OCI-LY7 (cell line): ENCODE measurements at regions not wholly inside any gene's neighbourhood (a gene's known extent, or its start where the extent isn't known, plus 50 kb on each side); places are given as distances from the start of the nearest gene placed in this dataset.
A peak's percentile ranks its signal among the peaks of the same experiment; 100 is the strongest.

Experiments
- BruUV-seq: library from RNA; stranded (reverse); fragments of 400-500 nt; replicated peaks from 2 replicates; lab custom pipeline; 2021; lab: Mats Ljungman, UMichigan
- CTCF ChIA-PET: fragments of 300-600 bp; sonication (Branson Sonifier 250); formaldehyde crosslinking; loops from one replicate; lab custom pipeline; 2022; ENCODE audit warnings: antibody characterized with exemption; ENCODE audit not compliant: unreplicated experiment; lab: Charles Lee
- POLR2A ChIA-PET: fragments of 300-600 bp; sonication (Branson Sonifier 250); formaldehyde crosslinking; loops from one replicate; lab custom pipeline; 2022; ENCODE audit warnings: antibody characterized with exemption; lab: Charles Lee
- DNase-seq: peaks from one replicate; pipeline ENCODE4 v3.0.0-alpha.2; 2015; ENCODE audit warnings: low spot score
- H2AFZ ChIP-seq: fragments of 200-600 bp; sonication (generic), shearing (Covaris generic); 2 replicates; pipeline ENCODE4 v1.6.1; 2014; ENCODE audit warnings: mild to moderate bottlenecking, antibody characterized with exemption, low read length, moderate library complexity
- H3K27ac ChIP-seq: fragments of 200-600 bp; sonication (generic); 2 replicates; pipeline ENCODE4 v1.5.1; 2014; ENCODE audit warnings: mixed run types, low read depth, mild to moderate bottlenecking, moderate library complexity, low read length, inconsistent platforms; ENCODE audit not compliant: poor library complexity, severe bottlenecking
- H3K36me3 ChIP-seq: fragments of 200-600 bp; sonication (generic); 2 replicates; pipeline ENCODE4 v1.6.1; 2014; ENCODE audit warnings: mild to moderate bottlenecking, antibody characterized with exemption, low read length, moderate library complexity, mixed read lengths; ENCODE audit not compliant: insufficient read depth
- H3K4me1 ChIP-seq: fragments of 200-600 bp; sonication (generic); 2 replicates; pipeline ENCODE4 v1.5.1; 2014; ENCODE audit warnings: mild to moderate bottlenecking, low read length; ENCODE audit not compliant: insufficient read depth, poor library complexity, severe bottlenecking
- H3K4me2 ChIP-seq: fragments of 200-600 bp; sonication (generic); 2 replicates; pipeline ENCODE4 v1.6.1; 2014; ENCODE audit warnings: mild to moderate bottlenecking, low read length
- H3K4me3 ChIP-seq: fragments of 200-600 bp; sonication (generic); 2 replicates; pipeline ENCODE4 v1.5.1; 2014; ENCODE audit warnings: mild to moderate bottlenecking, low read depth, low read length; ENCODE audit not compliant: poor library complexity, severe bottlenecking
- H3K79me2 ChIP-seq: fragments of 200-600 bp; sonication (generic); 2 replicates; pipeline ENCODE4 v1.6.1; 2016; ENCODE audit warnings: low read depth, mild to moderate bottlenecking, low read length, moderate library complexity, mixed read lengths; ENCODE audit not compliant: insufficient read depth
- H3K9me2 ChIP-seq: fragments of 200-600 bp; sonication (generic); 2 replicates; pipeline ENCODE4 v1.6.1; 2016; ENCODE audit warnings: mild to moderate bottlenecking, low read length, mixed read lengths; ENCODE audit not compliant: insufficient read depth
- H3K9me3 ChIP-seq: fragments of 200-600 bp; sonication (generic); 2 replicates; pipeline ENCODE4 v1.6.1; 2014; ENCODE audit warnings: mild to moderate bottlenecking, mixed run types, low read length, mixed read lengths
- H4K20me1 ChIP-seq: fragments of 200-600 bp; sonication (generic); 2 replicates; pipeline ENCODE4 v1.6.1; 2014; ENCODE audit warnings: mild to moderate bottlenecking, antibody characterized with exemption, low read length, moderate library complexity, mixed read lengths; ENCODE audit not compliant: insufficient read depth
- CTCF ChIP-seq: fragments of 200-600 bp; sonication (generic); conservative IDR thresholded peaks from 2 replicates; pipeline ENCODE4 v1.5.1; 2014; ENCODE audit warnings: mild to moderate bottlenecking, antibody characterized with exemption, low read length, moderate library complexity, mixed read lengths
- EZH2phosphoT487 ChIP-seq: fragments of 200-600 bp; sonication (generic); IDR thresholded peaks from 2 replicates; pipeline ENCODE4 v1.6.1; 2018; ENCODE audit warnings: low read depth, borderline replicate concordance, mild to moderate bottlenecking, mixed run types, antibody characterized with exemption, low read length, moderate library complexity, mixed read lengths
- intact Hi-C: fragments of 100-400 bp; cut with micrococcal nuclease; formaldehyde crosslinking; loops from one replicate; pipeline ENCODE4 v1.10.0; 2022; ENCODE audit not compliant: unreplicated experiment

- no TSS peak for BruUV-seq
- no peaks in the 10 kb centered on the region for H3K36me3 ChIP-seq
- no peak for DNase-seq
- no peaks in the 10 kb centered on the region for H3K79me2 ChIP-seq
- POLR2A ChIA-PET: no interaction called here
- intact Hi-C loops: no loop called here
- no peak overlapping the region for H3K4me3 ChIP-seq
- CTCF ChIA-PET: no interaction called here
- peaks cover 4% of the 10 kb centered on the region for H3K4me1 ChIP-seq
- H3K27ac ChIP-seq: no peak overlapping the region
- TF ChIP-seq CTCF (no peak), EZH2phosphoT487 (no peak)
- no peaks in the 10 kb centered on the region for H3K9me2 ChIP-seq
- H2AFZ ChIP-seq: no peak overlapping the region
- peak overlapping the region; percentile 29; the same call in 1 of the 2 replicates for H3K4me2 ChIP-seq
- no peaks in the 10 kb centered on the region for H3K9me3 ChIP-seq
- no peaks in the 10 kb centered on the region for H4K20me1 ChIP-seq
These were observed 841.2 kb downstream of the CDH8 start for GRCh38 chr16:61195006-61195405.

DNA sequence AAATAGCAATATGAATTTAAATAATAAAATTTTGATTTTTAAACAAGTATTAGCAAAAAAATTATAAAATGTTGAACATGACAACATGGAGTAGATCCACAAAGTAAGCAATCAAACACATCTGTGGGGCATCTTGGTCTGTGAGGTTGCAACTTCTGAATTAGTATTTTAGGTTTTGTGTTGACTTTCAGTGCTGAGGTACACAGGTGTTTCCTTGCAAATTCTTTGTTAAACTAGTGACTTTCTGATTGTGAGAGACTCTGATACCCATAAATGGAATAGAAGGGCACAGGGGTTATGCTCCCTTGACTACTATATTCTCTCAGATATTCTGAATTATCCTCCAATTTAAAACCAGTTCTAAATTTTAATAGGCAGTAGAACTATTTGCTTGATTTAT, 841.7 kb downstream of the CDH8 start:
- Histone ChIP-seq H3K4me3 (no peak overlapping the region), H3K36me3 (no peaks in the 10 kb centered on the region), H2AFZ (no peak overlapping the region), H3K9me2 (no peaks in the 10 kb centered on the region), H4K20me1 (no peaks in the 10 kb centered on the region), H3K27ac (no peak overlapping the region), H3K79me2 (no peaks in the 10 kb centered on the region), H3K4me1 (peaks cover 4% of the 10 kb centered on the region), H3K9me3 (no peaks in the 10 kb centered on the region), H3K4me2 (peak overlapping the region; percentile 29; the same call in 1 of the 2 replicates)
- no peak for DNase-seq
- no TSS peak for BruUV-seq
- ChIA-PET CTCF (no interaction called here), POLR2A (no interaction called here)
- intact Hi-C loops: no loop called here
- TF ChIP-seq CTCF (no peak), EZH2phosphoT487 (no peak)

DNA sequence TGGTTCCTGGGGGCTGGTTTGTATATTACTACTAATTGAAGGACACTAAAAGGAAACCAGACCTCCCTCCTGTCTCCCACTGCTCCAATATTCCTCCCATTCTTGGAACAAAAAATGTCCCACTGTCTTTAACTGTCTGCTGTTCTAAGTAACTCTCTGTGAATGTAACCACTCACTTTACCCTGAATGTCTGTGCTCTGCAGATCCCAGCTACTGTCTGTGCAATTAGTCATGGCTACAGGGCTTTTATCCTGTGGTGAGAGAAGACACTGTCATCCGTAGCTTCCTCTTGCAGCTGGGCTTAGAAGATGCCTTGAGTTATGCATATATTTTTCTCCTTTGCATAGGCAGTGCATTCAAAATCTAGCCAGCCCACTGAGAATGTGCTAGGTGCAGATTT, 853.8 kb downstream of the CDH8 start:
- TF ChIP-seq EZH2phosphoT487: no peak
- TF ChIP-seq CTCF: no peak
- Histone ChIP-seq H4K20me1 (no peaks in the 10 kb centered on the region), H3K4me3 (no peak overlapping the region), H2AFZ (no peak overlapping the region), H3K27ac (no peak overlapping the region), H3K79me2 (no peaks in the 10 kb centered on the region), H3K4me1 (no peaks in the 10 kb centered on the region), H3K9me2 (no peaks in the 10 kb centered on the region), H3K4me2 (no peak overlapping the region), H3K36me3 (no peaks in the 10 kb centered on the region), H3K9me3 (no peaks in the 10 kb centered on the region)
- ChIA-PET POLR2A (no interaction called here), CTCF (no interaction called here)
- intact Hi-C loops: no loop called here
- DNase-seq: no peak
- no TSS peak for BruUV-seq
